GM18907 (cell line): ENCODE measurements at regions not wholly inside any gene's neighbourhood (a gene's known extent, or its start where the extent isn't known, plus 50 kb on each side); places are given as distances from the start of the nearest gene placed in this dataset.
"Not testable (repeated sequence)": the region's sequence is repeated elsewhere in the genome, so short reads cannot be mapped to it uniquely, and the experiment has no call there.

Experiments
- ATAC-seq: cut with Tn5 transposase; IDR thresholded peaks from one replicate; pipeline ENCODE4 v1.9.1; 2021; ENCODE audit warnings: mild to moderate bottlenecking, moderate library complexity; ENCODE audit not compliant: unreplicated experiment

GRCh38 chr2:105504459-105504858 is 105.6 kb upstream of the FHL2 start:
- ATAC-seq = no peak

GRCh38 chr2:105502625-105503334 is 103.9 kb upstream of the FHL2 start:
- no peak for ATAC-seq

GRCh38 chr2:105498281-105498846 is 99.5 kb upstream of the FHL2 start:
- ATAC-seq = no peak

- no peak for ATAC-seq
Observed at GRCh38 chr2:105497094-105497493, 98.2 kb upstream of the FHL2 start.

- no peak for ATAC-seq
Observed at GRCh38 chr2:105496271-105496670, 97.4 kb upstream of the FHL2 start.

- ATAC-seq = no peak
Observed at GRCh38 chr2:105494683-105495425, 96.0 kb upstream of the FHL2 start.

GRCh38 chr2:105490956-105491355 is 92.1 kb upstream of the FHL2 start:
- no peak for ATAC-seq

GRCh38 chr2:105490204-105490603 is 91.4 kb upstream of the FHL2 start:
- no peak for ATAC-seq

- ATAC-seq = no peak
Observed at GRCh38 chr2:105489168-105489878, 90.5 kb upstream of the FHL2 start.

GRCh38 chr2:105488285-105488684 is 89.4 kb upstream of the FHL2 start:
- ATAC-seq = no peak

GRCh38 chr2:105487142-105488069 is 88.6 kb upstream of the FHL2 start:
- no peak for ATAC-seq

GRCh38 chr2:105486762-105487141 is 87.9 kb upstream of the FHL2 start:
- ATAC-seq = no peak

- ATAC-seq = no peak
Observed at GRCh38 chr2:105478670-105479069, 79.8 kb upstream of the FHL2 start.

GRCh38 chr2:105477050-105477620 is 78.3 kb upstream of the FHL2 start:
- ATAC-seq = not testable (repeated sequence)

GRCh38 chr2:105473011-105473410 is 74.2 kb upstream of the FHL2 start:
- ATAC-seq = no peak

GRCh38 chr2:105470979-105471378 is 72.1 kb upstream of the FHL2 start:
- no peak for ATAC-seq

GRCh38 chr2:105469781-105470180 is 70.9 kb upstream of the FHL2 start:
- ATAC-seq = no peak

GRCh38 chr2:105468582-105469042 is 69.8 kb upstream of the FHL2 start:
- no peak for ATAC-seq

GRCh38 chr2:105464325-105464724 is 65.5 kb upstream of the FHL2 start:
- ATAC-seq = no peak
